ENCODE measurements at regions not wholly inside any gene's neighbourhood (a gene's known extent, or its start where the extent isn't known, plus 50 kb on each side); places are given as distances from the start of the nearest gene placed in this dataset.
"Not testable (repeated sequence)": the region's sequence is repeated elsewhere in the genome, so short reads cannot be mapped to it uniquely, and the experiment has no call there.

DNA sequence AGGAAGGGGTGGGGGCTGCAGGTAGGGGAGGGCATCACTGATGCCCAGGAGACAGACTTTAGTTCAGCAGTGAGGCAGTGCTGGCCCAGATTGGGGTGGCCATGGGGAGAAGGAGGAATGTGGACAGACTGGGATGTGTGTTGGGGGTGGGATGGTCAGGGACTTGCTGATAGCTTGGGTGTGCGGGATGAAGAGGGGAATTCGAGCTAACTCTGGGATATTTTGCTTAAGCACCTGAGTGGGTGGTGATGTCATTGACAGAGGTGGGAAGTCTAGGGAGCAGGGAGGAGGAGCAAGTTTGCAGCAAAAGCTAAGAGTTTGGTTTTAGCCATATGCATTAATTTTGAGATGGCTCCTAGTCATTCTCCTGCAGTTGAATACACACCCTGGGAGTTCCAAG lies 207.5 kb downstream of the RPLP1 start:
- no peak for FAIRE-seq

DNA sequence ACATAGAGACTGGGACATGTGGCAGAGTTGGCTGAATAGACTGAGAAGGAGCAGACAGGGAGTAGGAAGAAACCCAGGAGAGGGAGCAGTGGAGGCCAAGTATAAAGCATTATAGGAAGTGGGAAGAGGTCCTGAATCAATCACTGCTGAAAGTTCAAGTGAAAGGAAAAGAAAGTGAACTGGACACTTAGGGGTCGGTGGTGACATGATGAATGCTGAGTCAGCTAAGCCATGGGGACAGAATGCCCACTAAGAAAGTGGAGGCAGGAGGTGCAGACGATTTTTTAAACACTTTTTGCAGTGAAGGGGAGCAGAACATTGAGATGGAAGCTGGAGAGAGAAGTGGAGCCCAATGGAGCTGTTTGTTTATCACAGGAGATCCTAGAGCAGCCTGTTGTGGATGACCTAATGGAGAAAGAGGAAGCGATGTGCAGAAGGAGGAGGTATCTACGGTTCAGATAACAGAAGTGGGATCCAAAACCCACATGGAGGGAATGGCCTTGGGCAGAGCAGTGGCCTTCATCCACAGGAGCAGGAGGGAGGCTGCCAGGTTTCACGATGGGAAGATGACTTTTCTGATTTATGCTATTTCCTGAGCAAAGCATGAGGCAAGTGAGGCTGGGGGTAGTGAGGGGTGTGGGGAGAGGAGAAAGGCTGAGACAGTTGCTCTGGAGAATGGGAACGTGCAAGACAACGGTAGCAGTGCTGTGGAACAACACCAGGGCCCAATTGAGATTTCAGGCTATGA lies 208.2 kb downstream of the RPLP1 start:
- no peak for FAIRE-seq

DNA sequence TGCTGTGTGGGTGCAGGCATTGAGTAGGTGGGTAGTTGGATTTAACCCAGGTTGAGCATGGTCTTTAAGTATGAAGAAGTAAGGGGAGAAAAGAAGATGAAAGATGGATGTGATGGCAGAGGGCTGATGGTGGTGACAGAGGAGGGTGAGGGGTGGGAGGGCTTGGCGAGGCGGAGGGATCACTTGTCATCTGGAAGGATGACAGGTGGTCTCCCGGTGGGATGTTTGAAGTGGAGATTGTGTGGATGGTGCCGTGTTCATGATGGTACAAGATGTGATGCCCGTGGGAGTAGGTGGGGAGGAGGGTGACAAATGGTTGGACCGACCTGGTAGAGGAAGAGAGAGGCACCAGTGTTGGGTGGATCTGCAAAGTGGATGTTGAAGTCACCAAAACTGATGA lies 208.8 kb downstream of the RPLP1 start:
- no peak for FAIRE-seq

DNA sequence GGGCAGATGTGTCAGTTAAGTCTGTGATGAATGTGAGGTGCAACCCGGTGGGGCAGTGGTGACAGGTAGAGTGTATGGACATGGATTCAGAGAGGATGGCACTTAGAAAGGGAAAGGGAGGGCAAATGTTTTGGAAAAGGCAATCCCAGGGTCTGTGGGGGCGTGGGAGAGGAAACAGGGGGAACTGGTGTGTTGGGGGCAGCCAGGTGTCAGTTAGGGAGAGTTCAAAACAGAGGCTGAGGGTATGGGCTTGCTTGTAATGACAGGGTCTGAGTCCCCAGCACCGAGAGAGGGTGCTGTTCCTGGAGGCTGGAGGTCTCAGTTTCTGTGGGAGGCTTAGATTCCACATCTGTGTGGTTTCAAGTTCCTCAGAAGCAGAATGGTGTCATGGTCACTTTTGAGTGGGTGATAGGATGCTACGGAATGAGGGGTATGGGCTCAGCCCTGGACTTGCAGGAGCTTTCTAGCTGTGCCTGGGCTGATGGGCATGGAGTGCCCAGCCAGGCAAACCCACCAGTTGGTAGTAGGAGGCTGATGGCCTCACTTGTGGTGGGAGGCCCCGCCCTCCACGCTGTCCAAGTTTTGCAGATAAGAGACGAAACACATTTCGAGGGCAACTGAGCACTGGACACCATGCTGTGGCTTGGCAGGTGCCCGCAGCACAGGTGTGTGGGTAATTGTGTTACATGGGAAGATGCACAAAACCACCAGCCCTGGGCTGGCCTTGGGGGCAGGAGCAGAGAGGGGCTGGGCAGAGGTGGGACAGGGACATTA lies 209.4 kb downstream of the RPLP1 start:
- FAIRE-seq: no peak

DNA sequence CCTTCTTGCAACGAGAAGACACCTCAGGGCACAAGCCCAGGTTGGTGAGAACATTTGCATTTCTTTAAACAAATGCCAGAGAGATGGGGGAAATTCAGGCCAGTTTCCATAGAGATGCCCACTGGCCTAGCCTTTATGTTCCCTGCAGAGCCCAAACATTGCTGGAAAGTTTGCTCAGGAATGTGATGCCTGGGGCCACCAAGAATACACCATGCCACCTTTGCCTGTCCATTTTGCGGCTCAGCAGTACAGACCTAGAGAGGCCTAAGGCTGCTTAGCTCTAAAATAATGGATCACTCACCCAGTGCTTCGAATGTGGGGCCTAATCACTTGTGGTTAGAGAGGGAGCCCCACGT lies 210.0 kb downstream of the RPLP1 start:
- FAIRE-seq: no peak

DNA sequence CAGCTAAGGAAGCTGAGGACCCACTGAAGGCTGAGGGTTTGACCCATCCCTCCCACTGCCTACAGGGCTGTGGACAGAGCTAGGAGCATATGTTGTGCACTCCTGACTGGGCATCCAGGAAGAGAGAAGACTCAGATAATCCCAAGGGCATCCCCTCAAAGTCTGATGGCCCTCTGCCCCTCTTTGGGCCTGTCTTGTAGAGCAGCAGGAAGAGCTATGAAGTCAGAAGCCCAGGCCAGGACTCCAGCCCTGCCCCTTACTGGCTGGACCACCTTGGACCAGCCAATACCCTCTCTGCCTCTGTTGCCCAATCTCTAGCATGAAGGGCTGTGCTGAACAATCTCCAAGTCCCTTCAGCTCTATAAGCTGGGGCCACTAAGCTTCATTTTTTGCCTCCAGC lies 210.8 kb downstream of the RPLP1 start:
- no peak for FAIRE-seq

DNA sequence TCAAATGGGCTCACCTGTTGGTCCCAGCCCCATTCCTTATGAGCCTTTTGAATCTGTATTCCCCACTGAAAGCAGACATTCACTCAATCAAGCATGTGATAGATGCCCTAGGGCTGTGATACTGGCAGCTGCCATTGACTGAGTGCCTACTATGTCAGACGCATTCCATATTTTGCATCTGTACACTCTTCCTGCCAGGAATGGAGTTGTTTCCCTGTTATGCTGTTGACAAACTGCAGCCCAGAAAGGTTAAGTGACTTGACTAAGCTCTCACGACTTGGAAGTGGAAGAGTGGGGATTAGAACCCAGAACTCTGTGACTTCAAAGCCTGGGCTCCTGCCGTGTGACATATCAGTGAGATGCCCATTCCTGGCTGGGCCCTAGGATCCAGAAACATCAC lies 211.4 kb downstream of the RPLP1 start:
- no peak for FAIRE-seq

DNA sequence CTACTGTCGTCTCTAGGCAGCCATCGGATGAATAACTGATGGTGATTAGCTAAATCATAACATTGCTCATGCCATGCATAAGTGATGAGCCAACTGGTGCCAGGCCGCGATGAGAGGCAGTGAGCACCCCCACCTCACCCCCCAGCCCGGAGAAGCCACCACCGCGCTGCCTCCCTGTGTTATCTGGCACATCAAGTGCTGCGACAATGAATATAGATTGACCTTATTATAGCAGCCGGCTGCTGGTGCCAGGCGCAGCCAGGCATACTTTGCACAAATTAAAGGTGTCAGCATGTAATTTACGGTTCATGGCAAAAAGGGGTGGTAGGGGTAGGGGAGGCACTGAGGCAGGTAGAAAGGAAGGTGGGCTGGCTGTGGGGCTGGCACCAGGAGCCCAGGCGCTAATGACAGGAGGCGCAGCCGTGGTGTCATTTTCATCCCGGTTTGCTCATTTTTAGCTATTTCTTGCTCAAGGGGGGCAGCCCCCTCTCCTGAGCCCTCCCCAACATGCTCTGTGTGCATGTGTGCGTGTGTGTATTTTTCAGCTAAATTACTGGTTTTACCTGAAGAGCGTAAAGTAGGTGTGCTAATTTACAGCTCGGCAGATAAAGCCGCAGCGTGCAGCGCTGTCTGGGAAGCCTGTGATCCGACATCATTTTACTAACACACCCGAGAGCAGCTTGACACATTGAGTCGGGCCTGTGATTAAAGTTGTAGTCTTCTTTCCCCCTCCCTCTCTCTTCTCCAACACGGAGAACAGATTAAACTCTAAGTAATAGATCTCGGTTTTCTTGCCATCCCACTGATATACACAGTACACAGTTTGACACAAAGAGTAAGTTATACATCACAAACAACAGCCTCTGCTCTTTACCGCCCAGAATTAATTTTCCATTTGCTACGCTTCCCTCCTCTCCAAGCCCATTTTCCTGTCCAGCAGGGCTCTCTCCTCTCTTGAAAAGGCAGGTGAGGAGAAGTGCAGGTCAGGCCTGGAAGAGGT lies 212.3 kb downstream of the RPLP1 start:
- no peak for FAIRE-seq

DNA sequence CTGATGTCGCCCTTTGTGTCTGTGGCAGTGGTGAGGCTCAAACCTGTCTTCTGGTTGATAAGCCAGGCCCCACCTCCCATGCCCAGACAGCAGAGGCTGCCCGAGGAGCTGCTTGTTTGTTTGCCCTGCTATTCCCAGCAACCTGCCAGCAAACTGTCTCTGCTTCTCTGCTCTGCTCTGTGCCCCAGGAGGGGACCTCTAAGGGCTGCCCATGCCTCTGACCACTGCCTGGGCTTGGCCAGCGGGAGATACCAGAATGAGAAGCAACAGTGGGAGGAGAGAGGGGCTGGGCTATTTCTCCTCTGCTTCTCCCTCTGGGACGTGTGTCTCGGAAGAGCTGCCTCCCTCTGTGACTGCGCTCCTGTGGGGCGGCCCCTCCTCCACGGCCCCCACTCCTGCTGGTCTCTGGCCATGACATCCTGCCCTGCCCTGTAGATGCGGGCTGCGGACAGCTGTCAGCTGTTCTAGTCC lies 213.1 kb downstream of the RPLP1 start:
- no peak for FAIRE-seq

DNA sequence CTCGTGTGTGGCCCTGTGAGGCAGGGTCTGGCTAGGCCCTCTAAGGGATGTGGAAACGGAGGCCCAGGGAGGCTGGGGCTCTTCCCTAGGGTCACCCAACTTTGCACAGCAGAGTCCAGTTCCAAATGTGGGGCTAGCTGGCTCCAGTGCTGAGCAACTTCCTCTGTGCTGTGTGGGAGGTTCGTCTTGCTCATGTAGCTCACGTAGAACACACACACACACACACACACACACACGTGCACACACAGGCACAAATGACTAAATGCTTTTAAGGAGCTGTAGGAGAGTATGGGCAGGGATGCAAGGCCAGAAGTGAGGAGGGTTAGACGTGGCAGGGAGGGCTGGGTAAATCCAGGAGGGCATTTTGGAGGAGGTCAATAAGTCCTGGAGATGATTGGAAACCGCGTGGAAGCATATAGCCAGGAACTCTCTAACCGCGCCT lies 213.8 kb downstream of the RPLP1 start:
- no peak for FAIRE-seq

DNA sequence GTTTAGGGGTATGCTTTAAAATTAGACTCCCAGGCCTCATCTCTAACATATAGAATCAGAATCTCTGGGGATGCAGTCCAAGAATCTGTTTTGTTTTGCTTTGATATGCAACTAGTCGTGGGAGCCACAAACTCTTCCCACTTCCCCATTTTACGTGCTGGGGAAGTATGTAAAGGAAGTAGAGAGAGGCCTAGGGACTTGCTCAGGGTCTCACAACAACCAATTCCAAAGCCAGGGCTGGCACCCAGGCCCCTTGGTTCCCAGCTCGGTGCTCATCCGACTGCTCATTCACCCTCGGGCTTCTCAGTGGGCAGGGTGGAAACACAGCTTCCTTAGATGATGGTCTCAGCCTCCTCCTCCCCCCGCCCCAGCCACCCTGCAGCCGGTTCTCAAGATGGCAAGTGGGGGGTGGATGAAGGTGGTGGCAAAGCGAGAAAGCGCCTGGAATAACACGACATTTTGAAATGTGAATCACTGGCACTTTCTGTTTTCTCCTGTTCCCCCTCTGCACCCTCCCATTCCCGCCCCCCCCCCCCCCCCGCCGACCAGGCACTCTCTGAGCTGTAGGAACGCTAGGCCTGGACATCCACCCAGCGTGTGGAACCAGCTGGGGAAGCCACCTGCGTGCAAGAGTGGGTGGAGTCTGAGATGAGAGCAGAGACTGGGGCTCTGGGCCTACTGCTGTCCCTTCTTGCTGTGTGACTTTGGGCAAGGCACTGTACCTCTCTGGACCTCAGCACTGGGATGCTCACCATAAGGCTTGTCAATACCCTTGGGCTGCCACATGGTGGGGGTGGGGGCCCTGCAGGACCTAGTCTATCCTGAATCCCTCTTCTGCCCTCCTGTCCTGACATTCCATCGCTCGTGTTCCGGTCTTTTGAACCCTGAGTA lies 214.5 kb downstream of the RPLP1 start:
- no peak for FAIRE-seq

DNA sequence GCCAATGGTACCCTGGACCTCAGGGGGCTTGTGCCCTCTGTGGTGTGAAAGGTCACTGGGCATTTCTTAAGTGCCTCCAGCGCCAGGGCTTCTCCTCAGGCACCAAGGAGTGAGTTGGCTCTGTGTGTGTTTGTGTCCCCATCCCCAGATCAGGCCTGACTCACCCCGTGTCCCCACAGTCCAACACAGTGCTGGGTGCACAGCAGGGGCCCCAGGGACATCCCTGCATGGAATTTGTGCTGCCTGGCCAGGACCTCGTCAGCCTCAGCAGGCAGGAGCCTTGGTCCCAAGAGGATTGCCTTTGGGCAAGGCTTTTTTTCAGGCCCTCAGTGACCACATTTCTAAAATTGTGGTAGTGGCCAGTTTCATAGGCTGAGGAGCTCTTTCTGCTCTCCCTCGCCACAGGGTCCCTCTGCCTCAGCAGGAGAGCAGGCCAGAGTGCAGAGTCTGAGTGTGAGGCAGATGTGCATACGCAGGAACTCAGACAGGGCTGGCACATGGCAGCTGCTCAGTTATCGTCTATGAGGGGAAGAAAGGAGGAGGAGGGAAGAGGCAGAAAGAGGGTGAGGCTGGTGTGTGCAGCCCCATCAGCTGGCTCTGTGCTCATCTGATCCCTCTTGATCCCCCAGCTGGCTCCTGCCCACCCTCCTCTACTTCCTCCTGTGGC lies 215.6 kb downstream of the RPLP1 start:
- FAIRE-seq: no peak

DNA sequence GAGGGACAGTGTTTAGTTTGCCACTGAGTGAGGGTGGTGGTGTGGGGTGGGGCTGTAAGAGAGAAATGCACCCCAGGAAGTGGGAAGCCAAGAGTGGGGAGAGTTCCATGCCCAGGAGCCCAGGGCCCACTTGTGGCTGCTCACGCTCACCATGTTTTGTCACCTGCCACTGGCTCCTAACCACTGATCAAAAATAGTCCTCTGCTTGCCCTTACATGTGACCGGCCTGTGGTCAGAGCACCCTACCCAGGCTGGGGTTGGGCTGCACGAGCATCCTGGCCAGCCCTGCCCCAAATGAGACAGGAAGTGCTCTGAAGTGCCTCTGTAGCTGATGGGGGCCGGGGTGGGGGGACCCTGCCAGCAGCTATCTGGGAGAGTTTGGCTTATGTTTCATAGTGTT lies 216.3 kb downstream of the RPLP1 start:
- no peak for FAIRE-seq

DNA sequence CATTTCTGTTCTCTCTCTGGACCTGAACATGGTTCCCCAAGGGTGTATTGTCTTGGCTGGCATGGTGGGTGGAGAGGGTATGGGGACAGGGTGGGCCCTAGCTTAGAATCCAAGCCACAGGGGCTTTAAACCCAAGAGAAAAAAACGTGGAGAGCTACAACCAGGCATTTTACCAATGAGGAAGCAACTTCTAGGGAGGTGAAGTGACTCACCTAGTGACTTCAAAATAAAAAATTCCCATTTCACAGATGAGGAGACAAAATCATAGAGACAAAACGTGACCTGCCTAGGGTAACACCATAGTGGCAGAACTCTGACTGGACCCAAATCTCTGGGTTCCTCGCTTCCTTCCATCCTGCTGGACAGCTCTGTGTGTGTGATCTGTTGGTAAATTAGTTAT lies 216.8 kb downstream of the RPLP1 start:
- FAIRE-seq: no peak

DNA sequence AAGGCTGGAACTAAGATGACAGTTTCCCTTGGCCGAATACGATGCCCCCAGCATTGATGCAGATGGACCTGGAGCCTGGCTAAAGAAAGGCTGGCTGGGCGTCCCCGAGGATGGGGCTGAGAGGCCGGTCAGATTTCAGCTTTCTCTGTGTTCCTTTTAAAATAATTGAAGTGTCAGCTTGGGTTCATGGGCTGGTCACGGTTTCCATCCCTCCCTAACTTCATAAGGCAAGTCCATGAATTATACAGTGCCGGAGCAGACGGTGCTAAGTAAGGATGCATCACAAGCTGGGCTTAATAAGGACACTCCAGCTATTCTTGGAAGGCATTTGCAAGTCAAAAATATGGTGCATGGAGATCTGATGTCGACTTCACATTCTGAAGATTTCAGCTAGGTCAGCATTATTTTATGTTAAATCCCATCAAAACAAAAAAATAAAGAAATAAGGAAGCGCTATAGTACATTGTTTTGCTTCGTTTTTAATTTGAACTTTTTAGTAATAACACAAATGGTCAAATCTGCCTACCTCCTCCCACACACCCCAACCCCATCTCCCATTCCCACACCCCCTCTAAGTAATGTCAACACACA lies 220.8 kb downstream of the RPLP1 start:
- FAIRE-seq: no peak

DNA sequence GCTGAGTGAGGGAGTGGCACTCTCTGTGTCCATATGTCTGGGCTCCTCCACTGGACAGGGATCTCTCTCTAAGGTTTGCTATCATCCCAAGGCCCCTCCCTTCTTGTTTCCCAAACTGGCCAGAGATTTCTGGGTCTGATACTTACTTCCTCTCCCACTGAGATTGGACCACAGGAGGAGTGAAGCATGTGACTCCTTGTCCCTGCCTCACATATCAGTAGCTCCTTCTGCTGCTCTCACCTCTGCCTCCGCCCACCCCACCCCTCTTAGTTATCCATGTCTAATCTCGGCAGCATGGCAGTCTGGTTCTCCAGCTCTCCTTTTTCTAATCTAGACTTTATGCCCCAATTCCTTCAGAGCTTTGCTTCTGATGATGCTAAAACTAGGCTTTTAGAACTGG lies 223.1 kb downstream of the RPLP1 start:
- FAIRE-seq: no peak

DNA sequence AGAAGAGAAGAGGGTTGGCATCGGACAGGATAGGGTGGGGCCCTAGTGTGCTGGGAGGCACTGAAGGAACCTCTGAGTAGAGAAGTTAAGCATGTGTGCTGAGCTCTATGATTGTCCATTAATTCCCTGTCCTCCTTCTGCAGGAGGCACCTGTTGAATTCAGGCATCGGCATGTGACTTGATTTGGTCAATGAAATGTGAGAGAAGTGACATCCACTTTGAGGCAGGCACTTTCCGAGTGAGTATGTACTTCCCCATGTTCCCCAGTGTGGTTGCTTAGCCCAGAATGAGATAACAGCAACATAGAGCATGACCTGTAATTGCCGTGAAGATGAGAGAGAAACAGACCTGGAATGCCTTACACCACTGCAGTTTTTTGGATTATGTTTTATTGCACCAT lies 224.8 kb downstream of the RPLP1 start:
- FAIRE-seq: no peak

DNA sequence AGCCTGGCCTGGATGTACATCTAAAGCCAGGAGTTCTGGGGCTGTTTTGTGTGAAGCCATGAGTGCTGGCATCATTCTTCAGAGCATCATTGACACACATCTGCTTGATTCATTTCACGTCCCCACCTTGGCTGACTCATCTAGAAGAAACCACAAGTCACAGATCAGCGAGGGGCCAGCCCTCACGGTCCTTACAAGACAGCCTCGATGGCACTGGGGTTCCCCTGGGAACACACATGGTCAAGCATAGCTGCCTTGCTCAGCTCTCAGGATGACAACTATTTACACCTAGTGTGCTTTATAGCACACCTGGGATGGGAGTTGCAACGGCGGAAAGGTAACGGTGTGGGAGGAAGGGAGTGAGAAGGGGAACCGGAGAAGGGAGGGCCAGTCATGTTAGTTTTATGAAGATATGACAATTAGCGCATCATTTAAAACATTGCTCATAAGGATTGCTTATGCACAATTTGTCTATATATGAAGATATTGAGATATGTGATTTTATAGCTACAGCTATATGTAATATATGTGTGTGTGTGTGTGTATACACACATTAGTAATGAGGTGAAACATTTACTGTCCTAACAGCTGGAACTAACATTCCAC lies 227.1 kb downstream of the RPLP1 start:
- no peak for FAIRE-seq

DNA sequence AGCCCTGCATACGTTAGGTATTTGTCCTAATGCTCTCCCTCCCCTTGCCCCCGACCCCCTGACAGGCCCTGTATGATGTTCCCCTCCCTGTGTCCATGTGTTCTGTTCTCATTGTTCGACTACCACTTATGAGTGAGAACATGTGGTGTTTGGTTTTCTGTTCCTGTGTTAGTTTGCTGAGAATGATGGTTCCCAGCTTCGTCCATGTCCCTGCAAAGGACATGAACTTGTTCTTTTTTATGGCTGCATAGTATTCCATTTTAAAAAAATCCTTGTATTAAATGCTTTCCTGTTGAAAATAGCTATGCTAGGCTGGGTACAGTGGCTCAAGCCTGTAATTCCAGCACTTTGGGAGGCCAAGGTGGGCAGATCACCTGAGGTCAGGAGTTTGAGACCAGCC lies 232.2 kb downstream of the RPLP1 start:
- FAIRE-seq: not testable (repeated sequence)
